Transverse colon (tissue), 4 donors: ENCODE measurements at regions not wholly inside any gene's neighbourhood (a gene's known extent, or its start where the extent isn't known, plus 50 kb on each side); places are given as distances from the start of the nearest gene placed in this dataset.

Source experiments
- CTCF ChIP-seq, 5 experiments: fragments of 200-600 bp in 3 of 5; fragments of 450-650 bp in 2 of 5; sonication (generic) in 3 of 5; IDR thresholded peaks; 1 replicate in 2 of 5; 2 replicates in 3 of 5; pipeline ENCODE4 v1.5.1; 2016 to 2017; ENCODE audit warnings: antibody characterized with exemption in 5 of 5, inconsistent platforms in 3 of 5, mild to moderate bottlenecking in 2 of 5, moderate library complexity in 1 of 5
- EP300 ChIP-seq: sonication (generic); formaldehyde crosslinking; IDR thresholded peaks from one replicate; pipeline ENCODE4 v1.6.1; 2017; ENCODE audit warnings: antibody characterized with exemption, low read depth
- POLR2A ChIP-seq: fragments of 450-650 bp; IDR thresholded peaks from one replicate; pipeline ENCODE4 v1.6.1; 2016; ENCODE audit warnings: antibody characterized with exemption, mild to moderate bottlenecking, moderate library complexity
- POLR2AphosphoS5 ChIP-seq, 3 donors: sonication (generic); formaldehyde crosslinking; IDR thresholded peaks; one replicate each; pipeline ENCODE4 v1.6.1; 2016; ENCODE audit warnings: antibody characterized with exemption in 3 of 3

GRCh38 chrX:56468441-56468840, 95.0 kb upstream of the UBQLN2 start:
- TF ChIP-seq CTCF (IDR thresholded peaks at IDR 0.05) (no peak), POLR2AphosphoS5 (IDR thresholded peaks at IDR 0.05) (no peak), POLR2A (no peak), EP300 (no peak)
